K562 (cell line): ENCODE measurements at regions not wholly inside any gene's neighbourhood (a gene's known extent, or its start where the extent isn't known, plus 50 kb on each side); places are given as distances from the start of the nearest gene placed in this dataset.

ENCODE experiments used
- CBFA2T2 ChIP-seq: fragments of 450-650 bp; conservative IDR thresholded peaks from 2 replicates; pipeline ENCODE4 v1.6.1; 2017; ENCODE audit warnings: mild to moderate bottlenecking
- CHCHD3 ChIP-seq: fragments of 250-450 bp; sonication (Bioruptor Pico); IDR thresholded peaks from 2 replicates; pipeline ENCODE4 v2.1.2; 2022; ENCODE audit warnings: mild to moderate bottlenecking
- ELF2 ChIP-seq: fragments of 250-450 bp; sonication (Bioruptor Pico); IDR thresholded peaks from 2 replicates; pipeline ENCODE4 v1.5.0; 2021; ENCODE audit warnings: mild to moderate bottlenecking
- ESRRA ChIP-seq: fragments of 450-650 bp; IDR thresholded peaks from 2 replicates; pipeline ENCODE4 v1.6.1; 2014; ENCODE audit warnings: low read depth, mild to moderate bottlenecking, moderate library complexity, borderline replicate concordance
- POLR2AphosphoS2 ChIP-seq: IDR thresholded peaks from 2 replicates; pipeline ENCODE4 v1.6.1; 2012; ENCODE audit warnings: low read length, improper control_type of control experiment
- RAD21 ChIP-seq, 2 experiments: fragments of 250-450 bp in 1 of 2; fragments of 450-650 bp in 1 of 2; sonication (Bioruptor Pico) in 1 of 2; formaldehyde crosslinking in 1 of 2; IDR thresholded peaks in 1 of 2; conservative IDR thresholded peaks in 1 of 2; 2 replicates each; pipeline versions ENCODE4 v1.4.0 to v1.8.0; 2020 to 2022; ENCODE audit warnings: mild to moderate bottlenecking in 2 of 2, moderate library complexity in 1 of 2
- RERE ChIP-seq: sonication (generic); formaldehyde crosslinking; IDR thresholded peaks from 2 replicates; pipeline ENCODE4 v1.8.0; 2023; ENCODE audit warnings: missing genetic modification reagents, mild to moderate bottlenecking, borderline replicate concordance
- SOX6 ChIP-seq: fragments of 450-650 bp; IDR thresholded peaks from 2 replicates; pipeline ENCODE4 v1.6.1; 2014; ENCODE audit warnings: mild to moderate bottlenecking
- STAT5A ChIP-seq: IDR thresholded peaks from 2 replicates; pipeline ENCODE4 v1.6.1; 2012; ENCODE audit warnings: low read length, inconsistent platforms, borderline replicate concordance
- TAL1 ChIP-seq: fragments of 450-650 bp; IDR thresholded peaks from 2 replicates; pipeline ENCODE4 v1.6.1; 2016; ENCODE audit warnings: mild to moderate bottlenecking
- VEZF1 ChIP-seq: fragments of 200-800 bp; sonication (Bioruptor generic); IDR thresholded peaks from 2 replicates; pipeline ENCODE4 v1.6.1; 2017; ENCODE audit warnings: missing genetic modification characterization, missing compliant biosample characterization
- ZMIZ1 ChIP-seq, 2 experiments: fragments of 150-350 bp in 1 of 2; IDR thresholded peaks; 2 replicates each; pipeline ENCODE4 v1.6.1; 2012 to 2016; ENCODE audit warnings: low read depth in 2 of 2, low read length in 2 of 2, mild to moderate bottlenecking in 1 of 2, moderate library complexity in 1 of 2
- TF ChIP-seq, protein P1 (sequence below), 3 experiments: fragments of 200-800 bp in 1 of 3; fragments of 250-450 bp in 1 of 3; fragments of 450-650 bp in 1 of 3; sonication (Bioruptor Pico) in 1 of 3; sonication (Bioruptor generic) in 1 of 3; formaldehyde crosslinking in 1 of 3; IDR thresholded peaks; 2 replicates each; pipeline versions ENCODE4 v1.6.1 to v1.8.0; 2016 to 2022; ENCODE audit warnings: mild to moderate bottlenecking in 2 of 3, missing genetic modification characterization in 2 of 3, missing compliant biosample characterization in 1 of 3, moderate library complexity in 1 of 3

DNA sequence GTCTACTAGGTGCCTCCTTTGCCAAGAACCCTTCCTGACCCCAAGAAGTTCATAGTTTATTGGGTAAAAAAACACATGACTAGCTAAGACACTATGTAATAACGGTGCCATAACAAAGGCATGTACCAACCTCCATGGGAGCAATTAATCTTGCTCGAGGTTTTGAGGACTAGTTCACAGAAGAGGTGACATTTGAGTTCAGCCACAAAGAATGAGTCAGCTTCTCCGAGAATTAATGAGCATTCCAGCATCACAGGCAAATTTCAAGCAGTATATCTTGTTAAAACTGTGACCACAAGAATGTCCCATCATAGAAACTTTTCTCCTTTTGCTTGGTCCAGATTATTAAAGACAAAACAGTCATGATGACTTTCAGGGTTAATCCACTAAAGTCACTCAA lies 113.0 kb upstream of the RAP1B start (continued):
- TF ChIP-seq, protein P1, sequence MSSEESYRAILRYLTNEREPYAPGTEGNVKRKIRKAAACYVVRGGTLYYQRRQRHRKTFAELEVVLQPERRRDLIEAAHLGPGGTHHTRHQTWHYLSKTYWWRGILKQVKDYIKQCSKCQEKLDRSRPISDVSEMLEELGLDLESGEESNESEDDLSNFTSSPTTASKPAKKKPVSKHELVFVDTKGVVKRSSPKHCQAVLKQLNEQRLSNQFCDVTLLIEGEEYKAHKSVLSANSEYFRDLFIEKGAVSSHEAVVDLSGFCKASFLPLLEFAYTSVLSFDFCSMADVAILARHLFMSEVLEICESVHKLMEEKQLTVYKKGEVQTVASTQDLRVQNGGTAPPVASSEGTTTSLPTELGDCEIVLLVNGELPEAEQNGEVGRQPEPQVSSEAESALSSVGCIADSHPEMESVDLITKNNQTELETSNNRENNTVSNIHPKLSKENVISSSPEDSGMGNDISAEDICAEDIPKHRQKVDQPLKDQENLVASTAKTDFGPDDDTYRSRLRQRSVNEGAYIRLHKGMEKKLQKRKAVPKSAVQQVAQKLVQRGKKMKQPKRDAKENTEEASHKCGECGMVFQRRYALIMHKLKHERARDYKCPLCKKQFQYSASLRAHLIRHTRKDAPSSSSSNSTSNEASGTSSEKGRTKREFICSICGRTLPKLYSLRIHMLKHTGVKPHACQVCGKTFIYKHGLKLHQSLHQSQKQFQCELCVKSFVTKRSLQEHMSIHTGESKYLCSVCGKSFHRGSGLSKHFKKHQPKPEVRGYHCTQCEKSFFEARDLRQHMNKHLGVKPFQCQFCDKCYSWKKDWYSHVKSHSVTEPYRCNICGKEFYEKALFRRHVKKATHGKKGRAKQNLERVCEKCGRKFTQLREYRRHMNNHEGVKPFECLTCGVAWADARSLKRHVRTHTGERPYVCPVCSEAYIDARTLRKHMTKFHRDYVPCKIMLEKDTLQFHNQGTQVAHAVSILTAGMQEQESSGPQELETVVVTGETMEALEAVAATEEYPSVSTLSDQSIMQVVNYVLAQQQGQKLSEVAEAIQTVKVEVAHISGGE (CRISPR knock-in tag; IDR thresholded peaks at IDR 0.05) = 0 out of 6 replicates have a peak, but pooled peaks of 1 of the 3 experiments have one; percentile 24
- TF ChIP-seq POLR2AphosphoS2 (no peak), ZMIZ1 (IDR thresholded peaks at IDR 0.05; ENCODE audit: low read depth in 2 of 2, low read length in 2 of 2) (no peak), ELF2 (CRISPR knock-in tag) (no peak), CBFA2T2 (0 out of 2 replicates have a peak, but pooled peaks have one; percentile 32), SOX6 (peak; percentile 71; the same call in 1 of the 2 replicates), TAL1 (no peak; the same call in 1 of the 2 replicates), CHCHD3 (CRISPR knock-in tag) (no peak), RAD21 (CRISPR knock-in tag; conservative IDR thresholded peaks at IDR 0.05 in 1 of 2, IDR thresholded peaks at IDR 0.05 in 1 of 2) (peak in 1 of 2 experiments; percentile 21; a peak in 1 of 4 replicates), STAT5A (0 out of 2 replicates have a peak, but pooled peaks have one; percentile 39), ESRRA (peak; percentile 17; the same call in 1 of the 2 replicates), RERE (no peak), VEZF1 (CRISPR knock-in tag) (no peak)
